ENCODE measurements at regions not wholly inside any gene's neighbourhood (a gene's known extent, or its start where the extent isn't known, plus 50 kb on each side); places are given as distances from the start of the nearest gene placed in this dataset.

- no peaks in the 10 kb centered on the region for H3K27me3 ChIP-seq
- no peak overlapping the region for H3K4me3 ChIP-seq
- WGBS, 4 donors = 75 to 86% (median 80%) methylated on average over 4 of the region's 4 CpGs
- no peaks in the 10 kb centered on the region for H3K9me3 ChIP-seq (replicated peaks in 1 of 3)
- TF ChIP-seq CTCF (IDR thresholded peaks at IDR 0.05) (no peak), POLR2A (IDR thresholded peaks at IDR 0.05) (no peak)
- DNase-seq = no peak
- no peaks in the 10 kb centered on the region for H3K36me3 ChIP-seq (replicated peaks in 1 of 2)
- H3K4me1 ChIP-seq (replicated peaks in 1 of 2) = no peaks in the 10 kb centered on the region
- intact Hi-C loops (cut with DNase I) = no loop called here
- H3K27ac ChIP-seq = no peak overlapping the region
Measured at GRCh38 chr12:108016022-108016564, 113.0 kb upstream of the WSCD2 start.

GRCh38 chr12:108017472-108018057 is 111.5 kb upstream of the WSCD2 start:
- H3K4me1 ChIP-seq (replicated peaks in 1 of 2) = no peaks in the 10 kb centered on the region
- no peaks in the 10 kb centered on the region for H3K36me3 ChIP-seq (replicated peaks in 1 of 2)
- no peaks in the 10 kb centered on the region for H3K9me3 ChIP-seq (replicated peaks in 1 of 3)
- no peak overlapping the region for H3K27ac ChIP-seq
- no peak overlapping the region for H3K4me3 ChIP-seq
- TF ChIP-seq POLR2A (IDR thresholded peaks at IDR 0.05) = no peak
- TF ChIP-seq CTCF (IDR thresholded peaks at IDR 0.05) = no peak
- H3K27me3 ChIP-seq = no peaks in the 10 kb centered on the region
- 63 to 83% (median 79%) methylated on average over 3 of the region's 3 CpGs for WGBS, 4 donors
- DNase-seq = no peak
- intact Hi-C loops (cut with DNase I) = no loop called here

- WGBS, 4 donors = 45 to 86% (median 47%) methylated on average over 1 to 2 of the region's 2 CpGs
- H3K4me1 ChIP-seq (replicated peaks in 1 of 2) = no peaks in the 10 kb centered on the region
- no peaks in the 10 kb centered on the region for H3K27me3 ChIP-seq
- H3K27ac ChIP-seq = no peak overlapping the region
- DNase-seq = no peak
- TF ChIP-seq CTCF (IDR thresholded peaks at IDR 0.05) (no peak), POLR2A (IDR thresholded peaks at IDR 0.05) (no peak)
- intact Hi-C loops (cut with DNase I) = no loop called here
- H3K36me3 ChIP-seq (replicated peaks in 1 of 2) = no peaks in the 10 kb centered on the region
- H3K9me3 ChIP-seq (replicated peaks in 1 of 3) = no peaks in the 10 kb centered on the region
- H3K4me3 ChIP-seq = no peak overlapping the region
Measured at GRCh38 chr12:108019862-108020261, 109.2 kb upstream of the WSCD2 start.

- Histone ChIP-seq H3K36me3 (replicated peaks in 1 of 2) (no peaks in the 10 kb centered on the region), H3K4me3 (no peak overlapping the region), H3K4me1 (replicated peaks in 1 of 2) (no peaks in the 10 kb centered on the region), H3K9me3 (replicated peaks in 1 of 3) (no peaks in the 10 kb centered on the region), H3K27me3 (no peaks in the 10 kb centered on the region), H3K27ac (no peak overlapping the region)
- no peak for DNase-seq
- 54 to 59% (median 55%) methylated on average over 1 of the region's 1 CpG for WGBS, 4 donors
- intact Hi-C loops (cut with DNase I) = no loop called here
- no peak for TF ChIP-seq POLR2A (IDR thresholded peaks at IDR 0.05)
- no peak for TF ChIP-seq CTCF (IDR thresholded peaks at IDR 0.05)
Measured at GRCh38 chr12:108021141-108021540, 107.9 kb upstream of the WSCD2 start.

Data from adrenal gland (tissue), 9 donors.